IMR-90 (cell line): ENCODE measurements at regions not wholly inside any gene's neighbourhood (a gene's known extent, or its start where the extent isn't known, plus 50 kb on each side); places are given as distances from the start of the nearest gene placed in this dataset.

Experiments used
- ATAC-seq: fragments of 200-7000 bp; cut with Tn5 transposase; 2 replicates; pipeline ENCODE4 v1.9.1; 2020; ENCODE audit warnings: low read depth, mild to moderate bottlenecking, moderate library complexity
- BruUV-seq: library from RNA; stranded (reverse); fragments of 400-500 nt; replicated peaks from 2 replicates; lab custom pipeline; 2021; lab: Mats Ljungman, UMichigan
- CTCF ChIA-PET: fragments of 300-600 bp; formaldehyde crosslinking; extraction: SDS; loops from one replicate; lab custom pipeline; 2021; ENCODE audit warnings: antibody characterized with exemption; lab: Yijun Ruan, JAX
- POLR2A ChIA-PET: fragments of 300-600 bp; sonication (Branson Sonifier 250); formaldehyde crosslinking; loops from one replicate; lab custom pipeline; 2022; ENCODE audit warnings: antibody characterized with exemption; ENCODE audit not compliant: unreplicated experiment; lab: Charles Lee
- DNase-seq: peaks from one replicate; pipeline ENCODE4 v3.0.0; 2013
- H2AFZ ChIP-seq: replicated peaks from 2 replicates; pipeline ENCODE3; 2013; ENCODE audit warnings: low read length, mild to moderate bottlenecking; ENCODE audit not compliant: poor library complexity
- H2AK5ac ChIP-seq: 2 replicates; pipeline ENCODE4 v1.6.1; 2013; ENCODE audit warnings: low read depth, low read length, inconsistent platforms
- H2AK9ac ChIP-seq: replicated peaks from 2 replicates; pipeline ENCODE3; 2013; ENCODE audit warnings: mild to moderate bottlenecking, low read depth, low read length, moderate library complexity; ENCODE audit not compliant: poor library complexity
- H2BK120ac ChIP-seq: 2 replicates; pipeline ENCODE4 v1.6.1; 2013; ENCODE audit warnings: low read depth, low read length, inconsistent platforms
- H2BK15ac ChIP-seq: 3 replicates; pipeline ENCODE4 v1.6.1; 2013; ENCODE audit warnings: low read depth, low read length, inconsistent platforms
- H2BK20ac ChIP-seq: 2 replicates; pipeline ENCODE4 v1.6.1; 2013; ENCODE audit warnings: low read depth, mild to moderate bottlenecking, inconsistent platforms, low read length, moderate library complexity
- H2BK5ac ChIP-seq: 2 replicates; pipeline ENCODE4 v1.6.1; 2013; ENCODE audit warnings: mild to moderate bottlenecking, low read depth, low read length, inconsistent platforms; ENCODE audit not compliant: poor library complexity, severe bottlenecking
- H3K14ac ChIP-seq: replicated peaks from 2 replicates; pipeline ENCODE4 v1.6.1; 2013; ENCODE audit warnings: low read depth, low read length, inconsistent platforms
- H3K18ac ChIP-seq: 2 replicates; pipeline ENCODE4 v1.6.1; 2013; ENCODE audit warnings: low read depth, low read length, control low read depth
- H3K23ac ChIP-seq: 2 replicates; pipeline ENCODE4 v1.6.1; 2013; ENCODE audit warnings: low read depth, low read length, inconsistent platforms
- H3K27ac ChIP-seq: 2 replicates; pipeline ENCODE4 v1.5.1; 2013; ENCODE audit warnings: mild to moderate bottlenecking, control low read depth, low read length; ENCODE audit not compliant: insufficient read depth
- H3K27me3 ChIP-seq: 2 replicates; pipeline ENCODE4 v1.6.1; 2013; ENCODE audit warnings: low read length; ENCODE audit not compliant: control insufficient read depth, insufficient read depth
- H3K36me3 ChIP-seq: 2 replicates; pipeline ENCODE4 v1.6.1; 2013; ENCODE audit warnings: low read length, mixed read lengths; ENCODE audit not compliant: control insufficient read depth, insufficient read depth
- H3K4ac ChIP-seq: 2 replicates; pipeline ENCODE4 v1.6.1; 2013; ENCODE audit warnings: low read depth, low read length, inconsistent platforms
- H3K4me1 ChIP-seq: 2 replicates; pipeline ENCODE4 v1.6.1; 2013; ENCODE audit warnings: low read length, mixed read lengths; ENCODE audit not compliant: control insufficient read depth, insufficient read depth
- H3K4me2 ChIP-seq: 2 replicates; pipeline ENCODE4 v1.6.1; 2013; ENCODE audit warnings: low read depth, mild to moderate bottlenecking, control low read depth, low read length, moderate library complexity
- H3K4me3 ChIP-seq: 2 replicates; pipeline ENCODE4 v1.5.1; 2013; ENCODE audit warnings: low read depth, mild to moderate bottlenecking, control low read depth, low read length, moderate library complexity; ENCODE audit not compliant: insufficient read depth
- H3K56ac ChIP-seq: 2 replicates; pipeline ENCODE4 v1.6.1; 2013; ENCODE audit warnings: low read length, inconsistent platforms; ENCODE audit not compliant: insufficient read depth; ENCODE audit errors: extremely low read depth
- H3K79me1 ChIP-seq, 2 experiments: 2 replicates each; pipeline ENCODE4 v1.6.1; 2013; ENCODE audit warnings: low read length in 2 of 2, inconsistent platforms in 1 of 2, low read depth in 1 of 2
- H3K9ac ChIP-seq: 2 replicates; pipeline ENCODE4 v1.6.1; 2013; ENCODE audit warnings: low read depth, low read length, control low read depth
- H3K9me1 ChIP-seq: 2 replicates; pipeline ENCODE4 v1.6.1; 2013; ENCODE audit warnings: low read length, inconsistent platforms; ENCODE audit not compliant: insufficient read depth
- H3K9me3 ChIP-seq: 2 replicates; pipeline ENCODE4 v1.6.1; 2013; ENCODE audit warnings: low read length; ENCODE audit not compliant: control insufficient read depth, insufficient read depth
- H4K20me1 ChIP-seq: 2 replicates; pipeline ENCODE4 v1.6.1; 2013; ENCODE audit warnings: low read length, inconsistent platforms; ENCODE audit not compliant: insufficient read depth
- H4K5ac ChIP-seq: 2 replicates; pipeline ENCODE4 v1.6.1; 2013; ENCODE audit warnings: mild to moderate bottlenecking, low read depth, low read length, control low read depth
- H4K8ac ChIP-seq, 2 experiments: 2 replicates each; pipeline ENCODE4 v1.6.1; 2013; ENCODE audit warnings: low read depth in 2 of 2, low read length in 2 of 2, control low read depth in 1 of 2, inconsistent platforms in 1 of 2
- H4K91ac ChIP-seq: 2 replicates; pipeline ENCODE4 v1.6.1; 2013; ENCODE audit warnings: low read depth, low read length, inconsistent platforms; ENCODE audit not compliant: insufficient read depth
- BHLHE40 ChIP-seq: fragments of 150-350 bp; IDR thresholded peaks from 2 replicates; pipeline ENCODE4 v1.6.1; 2016; ENCODE audit warnings: mild to moderate bottlenecking, low read depth, low read length
- CEBPB ChIP-seq: IDR thresholded peaks from 2 replicates; pipeline ENCODE4 v1.6.1; 2012; ENCODE audit warnings: low read depth, low read length, improper control_type of control experiment
- CHD1 ChIP-seq: IDR thresholded peaks from 2 replicates; pipeline ENCODE4 v1.6.1; 2012; ENCODE audit warnings: low read depth, low read length, improper control_type of control experiment
- FOS ChIP-seq: fragments of 150-350 bp; IDR thresholded peaks from 2 replicates; pipeline ENCODE4 v1.6.1; 2016; ENCODE audit warnings: low read depth, low read length
- MAFK ChIP-seq: IDR thresholded peaks from 2 replicates; pipeline ENCODE4 v1.6.1; 2012; ENCODE audit warnings: low read depth, low read length, improper control_type of control experiment
- MAZ ChIP-seq: IDR thresholded peaks from 2 replicates; pipeline ENCODE4 v1.6.1; 2012; ENCODE audit warnings: low read depth, mild to moderate bottlenecking, low read length, improper control_type of control experiment, moderate library complexity, borderline replicate concordance
- MXI1 ChIP-seq: IDR thresholded peaks from 2 replicates; pipeline ENCODE4 v1.6.1; 2012; ENCODE audit warnings: low read depth, mild to moderate bottlenecking, low read length, moderate library complexity, borderline replicate concordance
- NFE2L2 ChIP-seq: fragments of 150-350 bp; IDR thresholded peaks from 2 replicates; pipeline ENCODE4 v1.6.1; 2016; ENCODE audit warnings: low read depth, mild to moderate bottlenecking, low read length
- POLR2A ChIP-seq: IDR thresholded peaks from 2 replicates; pipeline ENCODE4 v1.6.1; 2012; ENCODE audit warnings: mild to moderate bottlenecking, low read depth, low read length
- RAD21 ChIP-seq: IDR thresholded peaks from 2 replicates; pipeline ENCODE4 v1.6.1; 2012; ENCODE audit warnings: low read length, improper control_type of control experiment
- RCOR1 ChIP-seq: IDR thresholded peaks from 2 replicates; pipeline ENCODE4 v1.6.1; 2012; ENCODE audit warnings: mild to moderate bottlenecking, low read length, improper control_type of control experiment; ENCODE audit not compliant: insufficient replicate concordance
- RFX5 ChIP-seq: IDR thresholded peaks from 2 replicates; pipeline ENCODE4 v1.8.0; 2012; ENCODE audit warnings: low read depth, mild to moderate bottlenecking, low read length, moderate library complexity
- SMC3 ChIP-seq: fragments of 150-350 bp; IDR thresholded peaks from 2 replicates; pipeline ENCODE4 v1.6.1; 2016; ENCODE audit warnings: low read depth, mild to moderate bottlenecking, antibody characterized with exemption, low read length, moderate library complexity
- WGBS, 2 experiments: methylation state at CpG; one replicate each; pipeline versions ENCODE4 v1.1.5 to v1.1.7; 2013; ENCODE audit warnings: missing lambda C conversion rate in 2 of 2; ENCODE audit not compliant: insufficient read length in 1 of 2; ENCODE audit errors: extremely low coverage in 2 of 2; 5-methylcytosine and 5-hydroxymethylcytosine counted together
- dilution Hi-C: fragments of 300-500 bp; cut with HindIII; formaldehyde crosslinking; loops from one replicate; pipeline ENCODE4 v1.14.3; 2018; ENCODE audit warnings: low sequenced_read_pairs; ENCODE audit not compliant: unreplicated experiment
- in situ Hi-C: fragments of 300-500 bp; cut with MboI; formaldehyde crosslinking; loops from 3 replicates; pipeline ENCODE4 v1.14.3; 2019; ENCODE audit warnings: low sequenced_read_pairs, inconsistent platforms, mixed read lengths
- intact Hi-C: fragments of 100-400 bp; cut with micrococcal nuclease; formaldehyde crosslinking; loops from 2 replicates; pipeline ENCODE4 v1.10.0; 2022
- TF ChIP-seq, protein P1 (sequence below): conservative IDR thresholded peaks from 2 replicates; pipeline ENCODE4 v1.5.1; 2012; ENCODE audit warnings: mild to moderate bottlenecking, low read depth, low read length, improper control_type of control experiment
- TF ChIP-seq, protein P2 (sequence below): fragments of 150-350 bp; IDR thresholded peaks from 2 replicates; pipeline ENCODE4 v1.6.1; 2017; ENCODE audit warnings: mild to moderate bottlenecking, antibody characterized with exemption, low read length, low read depth
- TF ChIP-seq, protein P3 (sequence below): fragments of 150-350 bp; IDR thresholded peaks from 2 replicates; pipeline ENCODE4 v1.6.1; 2016; ENCODE audit warnings: low read depth, mild to moderate bottlenecking, low read length, moderate library complexity, borderline replicate concordance

DNA sequence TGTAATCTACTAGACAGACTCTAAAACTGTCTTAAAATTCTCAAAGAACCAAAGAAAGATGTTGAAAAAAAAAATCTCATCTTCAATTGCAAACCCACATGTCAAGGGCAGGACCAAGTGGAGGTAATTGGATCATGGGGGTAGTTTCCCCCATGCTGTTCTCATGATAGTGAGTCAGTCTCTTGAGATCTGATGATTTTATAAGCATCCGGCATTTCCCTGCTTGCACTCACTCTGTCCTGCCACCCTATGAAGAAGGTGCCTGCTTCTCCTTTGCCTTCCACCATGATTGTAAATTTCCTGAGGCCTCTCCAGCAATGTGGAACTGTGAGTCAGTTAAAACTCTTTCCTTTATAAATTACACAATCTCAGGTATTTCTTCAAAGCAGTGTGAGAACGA lies 257.0 kb downstream of the HHIPL2 start:
- Histone ChIP-seq H4K20me1 (no peaks in the 10 kb centered on the region), H2BK120ac (no peak overlapping the region), H4K91ac (no peak overlapping the region), H3K18ac (no peak overlapping the region), H3K14ac (no peak overlapping the region), H4K8ac (no peak overlapping the region), H3K4me2 (no peak overlapping the region), H3K4me1 (peaks cover 3% of the 10 kb centered on the region), H3K4ac (no peak overlapping the region), H2BK15ac (no peak overlapping the region), H3K79me1 (no peaks in the 10 kb centered on the region), H3K56ac (no peak overlapping the region), H3K9me1 (peaks cover 3% of the 10 kb centered on the region; the same call in 1 of the 2 replicates), H3K36me3 (no peaks in the 10 kb centered on the region), H2AK5ac (no peak overlapping the region), H3K27ac (no peak overlapping the region), H2AFZ (no peak overlapping the region), H3K27me3 (no peaks in the 10 kb centered on the region), H3K23ac (no peak overlapping the region), H4K5ac (no peak overlapping the region), H2BK20ac (no peak overlapping the region), H3K9me3 (peaks cover 3% of the 10 kb centered on the region), H2BK5ac (no peak overlapping the region), H3K9ac (no peak overlapping the region), H3K4me3 (no peak overlapping the region), H2AK9ac (no peak overlapping the region)
- no TSS peak for BruUV-seq
- CTCF ChIA-PET = no interaction called here
- intact Hi-C loops = no loop called here
- no CpG with 5 or more reads among the region's 2 CpGs for WGBS, 2 experiments
- POLR2A ChIA-PET = no interaction called here
- dilution Hi-C loops = no loop called here
- ATAC-seq (no peak), DNase-seq (no peak)
- no peak for TF ChIP-seq MXI1
- TF ChIP-seq, protein P1, sequence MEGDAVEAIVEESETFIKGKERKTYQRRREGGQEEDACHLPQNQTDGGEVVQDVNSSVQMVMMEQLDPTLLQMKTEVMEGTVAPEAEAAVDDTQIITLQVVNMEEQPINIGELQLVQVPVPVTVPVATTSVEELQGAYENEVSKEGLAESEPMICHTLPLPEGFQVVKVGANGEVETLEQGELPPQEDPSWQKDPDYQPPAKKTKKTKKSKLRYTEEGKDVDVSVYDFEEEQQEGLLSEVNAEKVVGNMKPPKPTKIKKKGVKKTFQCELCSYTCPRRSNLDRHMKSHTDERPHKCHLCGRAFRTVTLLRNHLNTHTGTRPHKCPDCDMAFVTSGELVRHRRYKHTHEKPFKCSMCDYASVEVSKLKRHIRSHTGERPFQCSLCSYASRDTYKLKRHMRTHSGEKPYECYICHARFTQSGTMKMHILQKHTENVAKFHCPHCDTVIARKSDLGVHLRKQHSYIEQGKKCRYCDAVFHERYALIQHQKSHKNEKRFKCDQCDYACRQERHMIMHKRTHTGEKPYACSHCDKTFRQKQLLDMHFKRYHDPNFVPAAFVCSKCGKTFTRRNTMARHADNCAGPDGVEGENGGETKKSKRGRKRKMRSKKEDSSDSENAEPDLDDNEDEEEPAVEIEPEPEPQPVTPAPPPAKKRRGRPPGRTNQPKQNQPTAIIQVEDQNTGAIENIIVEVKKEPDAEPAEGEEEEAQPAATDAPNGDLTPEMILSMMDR = no peak
- TF ChIP-seq SMC3 = no peak
- no peak for TF ChIP-seq RCOR1
- TF ChIP-seq CEBPB = no peak
- TF ChIP-seq RFX5 = no peak
- no peak for TF ChIP-seq RAD21
- TF ChIP-seq, protein P2, sequence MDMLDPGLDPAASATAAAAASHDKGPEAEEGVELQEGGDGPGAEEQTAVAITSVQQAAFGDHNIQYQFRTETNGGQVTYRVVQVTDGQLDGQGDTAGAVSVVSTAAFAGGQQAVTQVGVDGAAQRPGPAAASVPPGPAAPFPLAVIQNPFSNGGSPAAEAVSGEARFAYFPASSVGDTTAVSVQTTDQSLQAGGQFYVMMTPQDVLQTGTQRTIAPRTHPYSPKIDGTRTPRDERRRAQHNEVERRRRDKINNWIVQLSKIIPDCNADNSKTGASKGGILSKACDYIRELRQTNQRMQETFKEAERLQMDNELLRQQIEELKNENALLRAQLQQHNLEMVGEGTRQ = no peak
- TF ChIP-seq, protein P3, sequence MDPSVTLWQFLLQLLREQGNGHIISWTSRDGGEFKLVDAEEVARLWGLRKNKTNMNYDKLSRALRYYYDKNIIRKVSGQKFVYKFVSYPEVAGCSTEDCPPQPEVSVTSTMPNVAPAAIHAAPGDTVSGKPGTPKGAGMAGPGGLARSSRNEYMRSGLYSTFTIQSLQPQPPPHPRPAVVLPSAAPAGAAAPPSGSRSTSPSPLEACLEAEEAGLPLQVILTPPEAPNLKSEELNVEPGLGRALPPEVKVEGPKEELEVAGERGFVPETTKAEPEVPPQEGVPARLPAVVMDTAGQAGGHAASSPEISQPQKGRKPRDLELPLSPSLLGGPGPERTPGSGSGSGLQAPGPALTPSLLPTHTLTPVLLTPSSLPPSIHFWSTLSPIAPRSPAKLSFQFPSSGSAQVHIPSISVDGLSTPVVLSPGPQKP = no peak
- no peak for TF ChIP-seq BHLHE40
- TF ChIP-seq NFE2L2 = no peak
- no peak for TF ChIP-seq FOS
- TF ChIP-seq POLR2A = no peak
- TF ChIP-seq MAFK = no peak
- no peak for TF ChIP-seq CHD1
- no peak for TF ChIP-seq MAZ
- in situ Hi-C loops = no loop called here
